Right lobe of liver (tissue), 4 donors: ENCODE measurements at regions not wholly inside any gene's neighbourhood (a gene's known extent, or its start where the extent isn't known, plus 50 kb on each side); places are given as distances from the start of the nearest gene placed in this dataset.

ENCODE experiments used
- CTCF ChIP-seq, 4 donors: fragments of 200-600 bp in 3 of 4; fragments of 450-650 bp in 1 of 4; IDR thresholded peaks; one replicate each; pipeline versions ENCODE4 v1.5.1 to v1.8.0; 2016 to 2022; ENCODE audit warnings: antibody characterized with exemption in 4 of 4, mild to moderate bottlenecking in 2 of 4
- POLR2A ChIP-seq: fragments of 450-650 bp; IDR thresholded peaks from one replicate; pipeline ENCODE4 v1.6.1; 2017; ENCODE audit warnings: antibody characterized with exemption, mild to moderate bottlenecking
- donor health status: DM: no; HTN: no; CAD: no.
- donor health status: DM: no; HTN: no; CAD: no.
- donor health status: DM: no; HTN: yes; CAD: no.

GRCh38 chr22:27475548-27475897, 326.0 kb downstream of the MN1 start:
- TF ChIP-seq CTCF (IDR thresholded peaks at IDR 0.05) (no peak), POLR2A (no peak)
